ENCODE measurements at regions not wholly inside any gene's neighbourhood (a gene's known extent, or its start where the extent isn't known, plus 50 kb on each side); places are given as distances from the start of the nearest gene placed in this dataset.
A peak's percentile ranks its signal among the peaks of the same experiment; 100 is the strongest.
"Not testable (repeated sequence)": the region's sequence is repeated elsewhere in the genome, so short reads cannot be mapped to it uniquely, and the experiment has no call there.

DNA sequence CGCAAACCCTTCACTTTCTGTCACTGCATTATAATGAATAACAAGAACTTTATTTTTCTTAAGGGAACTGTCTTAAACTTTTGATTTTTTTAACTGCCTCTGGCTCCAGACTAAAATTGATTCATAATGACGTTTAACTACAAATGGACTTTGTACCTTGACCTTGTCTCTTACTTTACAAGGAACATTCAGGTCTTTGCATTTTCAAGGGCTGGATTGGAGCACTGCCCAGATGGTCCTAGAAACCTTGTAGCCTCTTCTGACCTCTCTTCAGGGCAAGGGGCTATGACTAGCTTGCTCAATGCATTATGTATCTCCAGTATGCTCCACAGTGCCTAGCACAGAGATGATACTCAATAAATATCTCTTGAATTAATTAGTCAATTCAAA, 612.6 kb upstream of the CLINT1 start:
- DNase-seq = no peak

DNA sequence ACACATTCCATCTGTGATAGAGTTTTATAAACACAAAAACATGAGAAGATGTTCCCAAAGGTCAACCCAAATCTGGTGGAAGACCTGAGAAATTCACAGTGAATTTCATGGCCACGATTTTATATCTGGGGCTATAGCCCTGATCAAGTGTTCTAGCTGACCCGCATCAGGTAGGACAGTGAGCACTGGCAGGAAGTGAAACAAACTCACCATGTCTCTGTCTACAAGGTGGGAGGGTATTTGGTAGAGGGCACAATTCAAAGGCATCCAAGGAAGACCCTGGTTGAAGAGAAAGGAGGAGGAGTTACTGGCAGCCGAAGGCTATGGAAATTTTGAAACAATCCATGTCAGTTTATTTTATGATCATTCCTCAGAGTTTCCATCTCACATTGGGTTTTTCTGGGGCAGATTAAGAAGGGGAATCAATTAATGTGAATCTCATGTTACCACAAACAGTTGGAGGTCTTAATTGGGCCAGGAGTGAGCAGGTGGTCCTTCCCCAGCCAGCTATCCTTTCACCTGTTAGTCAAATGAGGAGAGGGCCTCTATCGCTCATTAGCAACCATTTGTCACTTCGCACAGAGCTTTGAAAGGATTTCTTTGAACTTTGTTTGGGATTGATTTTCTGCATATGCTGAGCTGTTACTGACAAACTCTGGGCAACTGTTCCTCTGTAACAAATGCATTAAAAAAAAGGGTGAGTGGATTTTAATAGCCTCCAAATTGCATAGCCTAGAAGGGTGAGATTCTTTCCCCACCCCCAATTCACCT, 612.0 kb upstream of the CLINT1 start:
- no peak for DNase-seq

- no peak for DNase-seq
These were observed 609.5 kb upstream of the CLINT1 start for GRCh38 chr5:158468444-158468843.

DNA sequence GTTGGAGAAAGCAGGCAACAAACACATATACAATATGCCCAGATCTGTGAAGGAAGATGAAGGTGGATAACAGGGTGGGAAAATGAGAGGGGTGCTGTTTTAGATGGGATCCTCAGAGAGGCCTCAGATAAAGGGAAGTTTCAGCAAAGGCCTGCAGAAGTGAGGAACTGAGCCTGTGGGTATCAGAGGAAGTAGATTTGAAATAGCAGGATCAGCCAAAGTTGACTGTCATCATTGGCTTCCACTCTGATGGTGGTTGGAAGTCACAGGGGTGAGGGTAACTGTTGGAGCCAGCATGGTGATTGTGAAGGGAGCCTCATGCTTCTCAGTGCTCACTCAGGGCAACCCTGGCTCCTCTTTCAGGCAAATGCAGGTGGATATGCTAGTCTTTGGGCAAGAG, 607.2 kb upstream of the CLINT1 start:
- DNase-seq = no peak

- DNase-seq = no peak
These were observed 606.4 kb upstream of the CLINT1 start for GRCh38 chr5:158465086-158465972.

GRCh38 chr5:158464383-158464782, 605.4 kb upstream of the CLINT1 start:
- DNase-seq = no peak

DNA sequence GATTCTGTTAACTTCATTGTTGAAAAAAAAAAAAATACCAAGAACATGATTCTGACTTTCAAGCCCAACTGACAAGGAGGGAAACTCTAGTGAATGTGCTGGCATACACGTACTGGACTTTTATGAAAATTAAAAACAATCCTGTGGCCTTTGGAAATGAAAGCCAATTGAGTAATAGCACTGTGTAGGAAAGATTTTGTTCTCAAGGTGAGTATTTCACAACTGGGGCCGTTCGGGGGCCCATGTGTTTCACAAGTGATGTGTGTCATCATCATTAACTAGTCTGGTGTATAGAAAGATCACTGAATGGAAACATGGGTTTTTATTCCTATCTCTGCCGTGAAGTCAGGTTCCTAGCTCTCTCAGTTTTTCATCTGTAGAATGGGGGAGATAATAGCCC, 605.0 kb upstream of the CLINT1 start:
- no peak for DNase-seq

DNA sequence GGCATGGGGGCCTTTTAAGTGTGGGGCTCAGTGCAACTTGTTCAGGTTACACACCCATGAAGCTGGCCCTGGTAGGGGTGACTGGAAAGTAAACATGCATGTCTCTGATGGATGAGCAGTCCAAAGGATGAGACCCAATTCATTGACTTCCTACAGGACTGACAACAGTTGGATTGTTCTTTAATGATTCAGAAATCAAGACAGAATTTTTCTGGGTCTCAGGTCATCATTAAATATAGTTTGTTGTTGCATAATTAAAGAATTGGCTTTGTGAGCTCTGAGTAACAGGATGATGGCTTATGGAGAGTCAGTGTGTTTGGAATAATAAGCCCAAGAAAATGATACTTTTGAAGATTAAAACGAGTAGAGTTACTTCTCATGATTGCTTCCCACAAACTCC, 604.2 kb upstream of the CLINT1 start:
- DNase-seq = no peak

DNA sequence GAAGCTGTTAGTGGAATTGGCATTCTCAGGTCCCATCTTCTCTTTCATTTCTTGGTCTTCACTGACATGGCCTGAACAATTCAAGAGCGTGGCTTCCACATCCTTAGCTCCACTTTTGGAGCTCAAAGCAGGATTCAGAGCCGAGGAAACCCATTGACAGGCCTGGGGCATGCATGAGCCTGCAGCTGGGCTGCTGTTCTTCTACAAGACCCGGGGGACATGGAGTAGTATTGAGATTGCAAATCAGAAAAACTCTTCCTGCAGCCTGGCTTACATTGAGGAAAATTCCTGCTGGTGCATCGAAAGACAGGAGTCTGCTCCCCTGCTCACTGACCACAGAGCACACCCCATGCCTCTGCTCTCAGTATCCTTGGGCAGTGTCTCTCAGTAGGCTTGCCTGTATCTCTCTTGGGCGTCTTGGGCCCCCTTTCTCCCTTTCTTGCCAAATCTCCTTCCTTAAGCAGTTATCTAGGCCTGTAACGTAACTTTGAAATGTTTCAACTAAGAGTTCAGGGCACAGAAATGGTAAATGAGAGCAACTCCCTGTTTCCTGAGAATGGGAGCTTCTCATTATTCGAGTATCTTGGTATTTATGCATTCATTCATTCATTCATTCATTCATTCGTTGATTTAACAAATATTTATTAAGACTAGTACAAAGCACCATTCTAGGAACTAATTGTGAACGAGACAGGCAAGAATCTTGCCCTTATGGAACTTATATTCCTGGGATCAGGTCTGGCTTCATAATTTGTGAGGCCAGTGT, 603.6 kb upstream of the CLINT1 start:
- no peak for DNase-seq

DNA sequence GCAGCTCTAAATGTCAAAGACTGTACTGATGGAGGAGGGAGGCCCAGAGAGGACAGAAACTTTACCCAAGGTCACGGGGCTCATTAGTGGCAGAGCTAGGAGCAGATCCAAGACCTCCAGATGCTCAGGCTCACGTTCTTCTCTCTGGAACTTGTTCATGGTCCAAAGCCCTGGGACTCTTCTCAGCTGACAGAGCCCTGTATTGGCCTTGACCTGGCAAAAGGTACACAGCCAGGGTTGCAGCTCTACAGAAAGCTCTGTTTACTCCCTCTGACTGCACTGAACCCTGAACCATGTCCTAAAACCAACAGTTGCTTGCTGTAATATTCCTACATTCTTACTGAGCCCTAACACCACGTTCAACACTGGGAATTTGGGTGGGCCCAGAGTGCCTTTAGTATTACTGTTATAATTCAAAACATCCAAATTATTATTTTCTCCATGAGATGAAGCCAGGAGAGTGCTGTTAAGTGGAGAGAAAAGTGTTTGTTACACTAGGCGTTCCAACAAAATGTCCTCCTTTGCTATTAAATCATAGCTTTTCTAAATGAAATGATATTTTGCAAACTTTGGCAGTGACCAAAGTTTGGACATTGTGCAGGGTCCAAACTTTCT, 602.4 kb upstream of the CLINT1 start:
- no peak for DNase-seq

DNA sequence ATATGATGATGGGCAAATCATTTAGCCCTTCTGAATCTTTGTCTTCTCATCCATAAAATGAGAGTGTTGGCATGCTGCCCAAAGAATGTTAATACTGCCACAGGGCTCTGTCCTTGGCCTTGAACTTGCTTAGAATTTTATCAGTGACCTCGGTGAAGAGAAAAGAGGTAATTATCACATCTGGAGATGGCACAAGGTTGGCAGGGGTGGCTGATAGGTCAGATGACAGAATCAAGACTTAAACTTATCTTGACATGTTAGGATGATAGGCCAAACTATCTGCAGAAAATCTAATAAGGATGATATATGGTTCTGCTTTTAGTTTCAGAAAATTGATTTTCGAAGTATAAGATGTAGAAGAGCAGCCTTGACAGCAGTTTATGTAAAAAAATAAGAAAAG, 599.1 kb upstream of the CLINT1 start:
- DNase-seq = no peak

DNA sequence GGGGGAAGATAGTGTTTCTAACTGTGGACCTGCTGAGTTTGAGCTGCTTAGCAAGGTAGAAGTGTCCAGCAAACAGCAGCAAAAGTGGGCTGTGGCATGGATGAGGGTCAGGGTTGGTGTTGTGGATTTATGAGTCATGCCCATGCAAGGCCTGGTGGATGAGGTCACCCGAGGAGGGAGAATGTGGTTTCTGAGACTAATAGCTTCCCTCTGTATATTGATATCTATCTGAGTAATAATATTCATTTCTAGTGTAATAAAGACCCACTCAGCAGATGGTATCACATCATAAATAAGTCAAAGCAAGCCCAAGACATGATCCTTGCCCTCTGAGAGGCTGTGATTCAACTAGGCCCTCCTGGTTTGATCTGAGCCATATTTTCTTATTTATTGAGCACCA, 597.8 kb upstream of the CLINT1 start:
- DNase-seq = no peak

- no peak for DNase-seq
These were observed 597.3 kb upstream of the CLINT1 start for GRCh38 chr5:158456241-158456640.

DNA sequence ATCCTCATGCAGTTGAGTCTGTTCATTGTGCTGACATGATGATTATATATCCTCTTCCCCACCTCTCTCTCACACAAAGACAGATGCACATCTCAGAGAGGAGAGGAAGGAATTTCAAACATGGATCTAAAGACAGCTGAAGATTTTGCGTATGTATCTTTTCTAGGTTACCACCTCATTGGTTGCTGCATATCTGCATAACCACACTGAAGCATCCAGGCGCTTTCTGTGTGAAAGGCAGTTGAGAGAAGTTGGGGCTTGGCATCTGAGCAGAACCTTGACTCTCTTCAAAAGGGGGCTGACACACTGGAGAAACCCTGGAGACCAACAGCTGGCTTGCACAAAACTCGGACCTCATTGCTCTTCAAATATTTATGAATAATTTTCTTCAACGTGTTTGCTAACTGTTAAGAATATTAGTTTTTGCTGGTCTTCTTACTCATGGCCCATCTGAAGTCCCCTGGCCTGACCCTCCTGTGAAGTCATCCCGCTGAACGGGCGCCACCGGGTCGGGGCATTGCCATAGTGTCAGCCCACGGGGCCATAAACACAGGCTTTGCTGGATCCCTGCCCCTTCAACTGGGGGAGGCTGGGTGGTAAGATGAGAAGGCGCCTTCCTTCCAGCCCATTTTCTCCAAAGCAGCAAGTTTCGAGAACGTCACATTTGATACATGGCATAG, 593.2 kb upstream of the CLINT1 start:
- DNase-seq = no peak

GRCh38 chr5:158451203-158451992, 592.5 kb upstream of the CLINT1 start:
- DNase-seq = no peak

DNA sequence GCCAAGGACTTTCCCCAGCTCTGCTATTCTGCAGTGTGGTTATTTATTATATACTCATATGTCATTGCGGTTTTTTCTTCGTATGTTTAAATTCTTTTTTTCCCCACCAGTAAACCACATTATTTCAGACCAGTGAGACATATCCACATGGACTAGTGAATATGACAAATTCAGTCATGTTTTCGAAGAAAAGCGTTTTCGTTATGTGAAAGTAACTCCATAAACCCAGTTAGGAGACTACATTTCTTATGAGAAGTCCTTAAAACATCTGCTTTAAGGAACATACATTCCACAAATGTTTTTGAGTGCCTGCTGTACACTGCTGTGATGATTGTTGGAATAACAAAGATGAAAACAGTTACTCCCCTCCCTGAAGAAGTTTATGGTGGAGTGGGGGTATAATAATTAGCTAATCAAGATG, 591.8 kb upstream of the CLINT1 start:
- DNase-seq = no peak

DNA sequence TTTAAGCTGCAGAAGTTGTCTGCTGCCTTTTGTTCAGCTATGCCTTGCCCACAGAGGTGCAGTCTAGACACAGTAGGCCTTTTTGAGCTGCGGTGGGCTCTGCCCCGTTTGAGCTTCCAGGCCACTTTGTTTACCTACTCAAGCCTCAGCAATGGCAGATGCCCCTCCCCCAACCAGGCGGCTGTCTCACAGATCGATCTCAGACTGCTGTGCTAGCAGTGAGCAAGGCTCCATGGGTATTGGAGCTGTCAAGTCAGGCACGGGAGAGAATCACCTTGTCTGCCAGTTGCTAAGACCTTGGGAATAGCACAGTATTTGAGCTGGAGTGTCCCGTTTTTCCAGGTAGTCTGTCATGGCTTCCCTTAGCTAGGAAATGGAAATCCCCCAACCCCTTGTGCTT, 587.8 kb upstream of the CLINT1 start:
- DNase-seq = not testable (repeated sequence)

DNA sequence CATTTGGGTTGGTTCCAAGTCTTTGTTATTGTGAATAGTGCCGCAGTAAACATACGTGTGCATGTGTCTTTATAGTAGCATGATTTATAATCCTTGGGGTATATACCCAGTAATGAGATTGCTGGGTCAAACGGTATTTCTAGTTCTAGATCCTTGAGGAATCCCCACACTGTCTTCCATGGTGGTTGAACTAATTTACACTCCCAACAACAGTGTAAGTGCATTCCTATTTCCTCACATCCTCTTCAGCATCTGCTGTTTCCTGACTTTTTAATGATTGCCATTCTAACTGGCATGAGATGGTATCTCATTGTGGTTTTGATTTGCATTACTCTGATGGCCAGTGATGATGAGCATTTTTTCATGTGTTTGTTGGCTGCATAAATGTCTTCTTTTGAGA, 580.3 kb upstream of the CLINT1 start:
- DNase-seq = not testable (repeated sequence)

GRCh38 chr5:158436271-158437065, 577.5 kb upstream of the CLINT1 start:
- DNase-seq = no peak

DNA sequence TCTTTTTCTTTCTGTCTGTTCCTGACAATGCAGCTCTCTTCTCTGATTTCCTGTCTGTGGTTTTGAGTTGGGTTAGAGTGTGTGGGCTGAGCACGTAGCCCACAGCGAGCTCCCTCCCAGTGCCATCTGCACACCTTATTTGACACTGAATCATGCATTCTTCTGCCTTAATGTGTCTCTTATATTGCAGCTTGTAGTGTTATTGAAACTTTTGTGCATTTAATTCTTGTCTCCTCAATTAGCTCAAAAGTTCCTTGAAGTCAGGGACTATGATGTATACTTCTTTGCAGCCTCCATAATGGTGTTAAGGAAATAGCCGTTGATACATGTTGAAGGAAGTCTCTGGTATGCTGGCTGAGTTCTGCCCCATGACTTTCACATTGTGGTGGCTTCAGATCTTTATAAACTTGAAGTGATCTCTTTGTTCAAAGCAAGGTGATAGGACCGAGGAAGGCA, 576.2 kb upstream of the CLINT1 start:
- DNase-seq = peak; percentile 6

DNA sequence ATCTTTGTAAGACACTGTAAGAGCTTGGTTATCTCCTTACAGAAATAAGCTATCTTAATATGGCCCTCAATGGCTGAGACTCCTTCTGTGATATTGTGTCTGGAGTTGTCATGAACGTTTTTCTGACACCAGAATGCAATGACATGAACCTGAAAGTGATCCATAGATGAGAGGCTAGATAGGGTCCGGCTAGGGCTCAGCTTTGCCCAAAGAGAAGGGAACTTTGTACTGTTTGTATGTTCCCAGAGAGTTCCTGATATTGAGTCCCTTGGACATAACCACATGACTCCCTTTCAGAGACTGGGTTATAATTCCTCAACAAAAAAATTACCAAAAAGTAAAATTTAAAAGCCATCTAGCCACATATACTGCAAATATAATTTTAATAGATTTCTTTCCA, 575.8 kb upstream of the CLINT1 start:
- DNase-seq = no peak

Measured in CD4-positive, alpha-beta T cell treated with Interferon gamma for 1 hour (primary cell).